Stimulated activated naive B cell treated with anti-CD40 and anti-IgM and Interleukin-4, amounts not matched to agents 10 μg/mL and 1 μg/mL and 100 μg/mL, for 72 hours (primary cell): ENCODE measurements at regions not wholly inside any gene's neighbourhood (a gene's known extent, or its start where the extent isn't known, plus 50 kb on each side); places are given as distances from the start of the nearest gene placed in this dataset.

Source experiments
- ATAC-seq, 2 donors: fragments of 150-1000 bp; cut with Tn5 transposase; replicated peaks; 2 replicates each; pipeline ENCODE4 v1.10.0; 2021; ENCODE audit warnings: moderate library complexity in 1 of 2
- DNase-seq: peaks from one replicate; pipeline ENCODE4 v3.0.0; 2021
- H3K27ac Mint-ChIP-seq: one replicate; pipeline ENCODE4 v1.8.0; 2022; ENCODE audit warnings: mild to moderate bottlenecking, mixed read lengths
- H3K27me3 Mint-ChIP-seq, 2 donors: one replicate each; pipeline ENCODE4 v1.8.0; 2022; ENCODE audit warnings: mixed read lengths in 2 of 2
- H3K36me3 Mint-ChIP-seq, 2 donors: one replicate each; pipeline ENCODE4 v1.8.0; 2022; ENCODE audit warnings: mixed read lengths in 2 of 2, mild to moderate bottlenecking in 1 of 2
- H3K4me1 Mint-ChIP-seq, 2 donors: one replicate each; pipeline ENCODE4 v1.8.0; 2022; ENCODE audit warnings: mixed read lengths in 2 of 2, mild to moderate bottlenecking in 1 of 2
- H3K4me3 Mint-ChIP-seq, 2 donors: one replicate each; pipeline ENCODE4 v1.8.0; 2022; ENCODE audit warnings: mild to moderate bottlenecking in 2 of 2, mixed read lengths in 2 of 2, moderate library complexity in 1 of 2
- H3K9me3 Mint-ChIP-seq, 2 donors: one replicate each; pipeline ENCODE4 v1.8.0; 2022; ENCODE audit warnings: mixed read lengths in 2 of 2, mild to moderate bottlenecking in 1 of 2

DNA sequence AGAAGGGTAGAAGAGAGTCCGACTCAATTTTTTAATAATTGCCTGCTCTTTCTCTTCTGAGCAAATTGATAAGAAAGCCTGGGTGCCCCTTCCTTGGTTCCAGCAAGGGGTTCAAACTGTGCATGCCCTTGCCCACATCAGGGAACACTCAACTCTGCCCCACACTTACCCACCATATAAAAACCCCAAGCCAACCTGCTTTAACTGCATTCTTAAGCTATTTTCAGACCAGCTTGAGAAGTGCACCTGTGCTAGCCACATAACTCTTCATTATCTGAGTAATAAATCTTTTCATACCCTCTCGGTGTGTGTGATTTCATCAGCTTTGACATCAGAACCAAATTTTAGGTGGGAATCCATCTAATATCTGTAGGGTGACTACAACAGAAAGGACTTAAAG, 509.6 kb downstream of the MRPL39 start:
- Mint-ChIP-seq H3K27ac (no peak overlapping the region), H3K4me3 (no peak overlapping the region), H3K27me3 (no peaks in the 10 kb centered on the region), H3K4me1 (peaks cover 2 to 4% of the 10 kb centered on the region in 2 donors), H3K9me3 (peaks cover 0 to 2% of the 10 kb centered on the region in 2 donors), H3K36me3 (no peaks in the 10 kb centered on the region)
- ATAC-seq (no peak), DNase-seq (no peak)

DNA sequence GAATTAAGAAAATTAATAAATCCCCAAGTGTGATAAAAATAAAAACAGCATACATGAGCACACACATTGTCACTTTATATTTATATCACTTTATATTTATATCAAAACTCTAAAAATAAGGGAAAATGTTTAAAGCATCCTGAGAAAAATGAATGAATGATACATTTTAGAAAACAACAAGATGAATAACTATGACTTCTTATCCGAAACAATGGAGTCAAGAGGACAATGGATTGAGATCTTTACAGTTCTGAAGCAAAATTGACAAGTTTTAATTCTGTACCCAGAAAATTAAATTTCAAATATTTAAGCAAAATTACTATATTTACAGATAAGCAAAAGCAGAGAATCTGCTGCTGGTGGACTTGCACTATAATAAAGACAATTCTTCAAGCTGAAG, 512.6 kb downstream of the MRPL39 start:
- ATAC-seq (no peak), DNase-seq (no peak)
- Mint-ChIP-seq H3K27me3 (no peaks in the 10 kb centered on the region), H3K4me3 (no peak overlapping the region), H3K27ac (no peak overlapping the region), H3K9me3 (peaks cover 7 to 9% of the 10 kb centered on the region in 2 donors), H3K4me1 (peaks cover 2 to 4% of the 10 kb centered on the region in 2 donors), H3K36me3 (peaks cover 3 to 8% of the 10 kb centered on the region in 2 donors)

DNA sequence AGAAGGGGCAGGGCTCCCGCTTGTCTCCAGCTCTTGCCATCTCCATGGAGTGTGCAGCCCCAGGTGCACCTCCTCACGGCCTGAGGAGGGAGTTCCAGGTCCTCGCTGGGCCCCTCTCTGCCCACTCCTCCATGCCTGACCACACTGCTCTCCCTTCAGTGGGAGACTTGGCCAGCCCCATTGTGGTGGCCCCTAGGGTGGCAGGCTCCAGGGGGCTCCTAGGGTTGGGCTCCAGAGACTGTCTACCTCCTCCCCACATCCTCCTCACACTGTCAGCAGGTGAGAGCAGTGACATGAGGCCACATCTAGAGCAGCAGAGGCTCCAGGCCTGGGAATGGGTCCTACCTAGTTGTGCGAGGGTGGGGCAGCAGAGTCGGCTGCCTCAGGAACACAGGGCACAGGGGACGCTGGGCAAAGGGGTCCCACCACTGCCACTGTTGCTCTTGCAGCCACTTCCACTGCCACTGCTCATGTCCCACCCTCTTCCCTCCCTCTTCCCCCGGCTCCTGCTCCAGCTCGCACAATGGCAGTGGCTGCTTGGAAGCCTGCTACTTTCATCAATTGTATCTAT, 514.8 kb downstream of the MRPL39 start:
- no peak overlapping the region for H3K4me3 Mint-ChIP-seq
- peaks cover 3 to 8% of the 10 kb centered on the region in 2 donors for H3K36me3 Mint-ChIP-seq
- no peaks in the 10 kb centered on the region for H3K27me3 Mint-ChIP-seq
- ATAC-seq (no peak), DNase-seq (no peak)
- H3K4me1 Mint-ChIP-seq, result peaks cover under 1 to 2% of the 10 kb centered on the region in 2 donors
- no peak overlapping the region for H3K27ac Mint-ChIP-seq
- peaks cover 7 to 9% of the 10 kb centered on the region in 2 donors for H3K9me3 Mint-ChIP-seq

DNA sequence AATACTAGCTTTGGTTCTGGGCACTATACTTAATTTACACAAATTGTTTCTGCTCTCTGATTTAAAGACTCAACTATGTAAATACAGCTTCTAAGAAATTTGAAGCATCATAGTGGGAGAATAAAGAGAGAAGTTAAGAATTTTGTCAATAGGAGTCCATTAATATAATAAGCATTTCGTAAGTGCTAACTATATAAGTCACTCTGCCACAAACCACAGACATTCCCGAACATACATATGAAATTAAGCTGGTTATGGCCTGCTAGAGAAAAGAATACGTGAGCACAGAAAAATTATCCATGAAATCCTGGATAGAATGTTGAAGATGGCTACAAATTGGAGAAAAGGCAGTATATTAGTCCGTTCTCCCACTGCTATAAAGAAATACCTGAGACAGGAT, 526.2 kb downstream of the MRPL39 start:
- H3K4me3 Mint-ChIP-seq, result no peak overlapping the region
- DNase-seq (no peak), ATAC-seq (no peak)
- peaks cover 0 to 5% of the 10 kb centered on the region in 2 donors for H3K36me3 Mint-ChIP-seq
- H3K9me3 Mint-ChIP-seq, result peaks cover 4% of the 10 kb centered on the region in 2 donors
- no peak overlapping the region for H3K27ac Mint-ChIP-seq
- H3K27me3 Mint-ChIP-seq, result peaks cover 0 to 10% of the 10 kb centered on the region in 2 donors
- H3K4me1 Mint-ChIP-seq, result peaks cover 11 to 13% of the 10 kb centered on the region in 2 donors

DNA sequence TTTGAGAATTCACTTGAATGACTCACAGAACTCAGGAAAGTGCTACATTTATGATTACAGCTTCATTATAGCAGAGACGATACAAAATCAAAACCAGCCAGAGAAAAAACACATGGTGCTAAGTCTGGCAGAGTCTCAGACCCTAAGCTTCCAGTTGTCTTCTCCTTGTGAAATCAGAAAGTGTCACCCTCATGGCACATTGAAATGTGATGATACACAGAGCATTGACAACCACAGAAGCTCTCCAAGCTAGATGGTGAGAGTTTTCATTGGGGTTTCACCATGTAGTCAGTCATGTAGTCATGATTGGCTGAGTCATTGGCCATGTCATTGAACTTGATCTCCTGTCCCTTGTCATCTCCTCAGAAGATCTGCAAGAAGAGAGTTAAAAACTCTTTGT, 526.6 kb downstream of the MRPL39 start:
- Mint-ChIP-seq H3K9me3 (peaks cover 4% of the 10 kb centered on the region in 2 donors), H3K27ac (no peak overlapping the region), H3K4me3 (no peak overlapping the region), H3K36me3 (peaks cover 0 to 5% of the 10 kb centered on the region in 2 donors), H3K4me1 (peaks cover 11 to 15% of the 10 kb centered on the region in 2 donors), H3K27me3 (peaks cover 0 to 10% of the 10 kb centered on the region in 2 donors)
- ATAC-seq (peak; percentile 45 to 69), DNase-seq (no peak)

DNA sequence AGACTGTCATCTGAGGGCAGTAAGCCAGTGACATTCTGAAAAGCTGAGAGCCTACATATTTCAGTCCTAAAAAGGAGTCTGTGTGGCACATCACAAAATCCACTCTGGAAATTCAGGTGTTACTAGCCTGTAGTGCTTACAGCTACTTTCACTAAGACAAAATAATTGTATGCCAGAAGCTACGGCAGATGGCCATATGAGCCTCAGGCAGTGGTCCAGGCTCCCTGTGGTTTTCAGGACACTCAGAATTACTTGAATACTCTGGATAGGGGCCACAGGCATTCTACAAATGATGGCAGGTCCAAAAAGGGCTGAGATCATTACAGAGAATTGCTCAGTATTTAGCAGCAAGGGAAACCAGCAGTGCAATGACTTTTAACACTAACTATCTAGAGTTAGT, 527.1 kb downstream of the MRPL39 start:
- H3K27ac Mint-ChIP-seq, result peak overlapping the region; percentile 20
- peaks cover 4% of the 10 kb centered on the region in 2 donors for H3K9me3 Mint-ChIP-seq
- DNase-seq (no peak), ATAC-seq (no peak)
- peaks cover 0 to 15% of the 10 kb centered on the region in 2 donors for H3K27me3 Mint-ChIP-seq
- peaks cover 10 to 15% of the 10 kb centered on the region in 2 donors for H3K4me1 Mint-ChIP-seq
- no peak overlapping the region for H3K4me3 Mint-ChIP-seq
- H3K36me3 Mint-ChIP-seq, result peaks cover 0 to 5% of the 10 kb centered on the region in 2 donors

DNA sequence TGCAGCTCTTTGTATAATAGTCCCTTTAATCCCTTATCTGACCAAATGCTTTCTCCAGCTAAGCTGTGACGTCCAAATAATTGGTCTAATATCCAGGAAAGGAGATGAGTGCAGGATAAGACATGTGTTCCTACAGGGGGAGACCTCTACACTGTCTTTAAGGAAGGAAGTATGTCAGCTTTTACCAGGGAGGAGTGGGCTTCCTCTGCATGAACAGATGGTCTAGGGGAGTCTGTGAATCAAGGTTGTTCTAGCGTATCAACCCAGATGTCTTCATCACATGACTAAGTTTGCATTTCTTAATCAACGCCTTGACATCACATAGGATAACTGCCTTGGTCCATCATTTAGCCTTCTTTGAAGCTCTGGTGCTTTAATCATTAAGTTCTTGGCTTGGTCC, 528.2 kb downstream of the MRPL39 start:
- H3K27me3 Mint-ChIP-seq, result peaks cover 0 to 6% of the 10 kb centered on the region in 2 donors
- peaks cover 8 to 15% of the 10 kb centered on the region in 2 donors for H3K4me1 Mint-ChIP-seq
- no peak overlapping the region for H3K4me3 Mint-ChIP-seq
- H3K9me3 Mint-ChIP-seq, result peaks cover 4% of the 10 kb centered on the region in 2 donors
- H3K27ac Mint-ChIP-seq, result no peak overlapping the region
- H3K36me3 Mint-ChIP-seq, result peaks cover 0 to 5% of the 10 kb centered on the region in 2 donors
- DNase-seq (no peak), ATAC-seq (no peak)

DNA sequence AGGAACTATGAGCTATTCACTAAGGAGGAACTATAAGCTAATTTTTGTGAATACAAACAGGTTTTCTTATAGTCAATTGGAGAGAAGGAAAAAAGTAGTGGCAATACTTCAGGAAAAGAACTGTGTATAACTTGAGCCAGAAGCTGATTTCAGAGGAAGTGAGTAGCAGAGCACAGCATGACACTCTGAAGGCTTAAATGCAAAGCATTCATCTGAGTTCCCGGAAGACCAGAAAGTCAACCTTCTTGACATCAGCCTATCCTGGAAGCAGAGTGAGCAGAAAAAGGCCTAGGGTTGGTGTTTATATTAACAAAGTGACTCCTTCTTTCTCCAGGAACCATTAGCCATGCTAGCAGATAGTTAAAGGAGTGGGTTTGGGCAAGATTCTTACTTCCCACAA, 545.2 kb downstream of the MRPL39 start:
- ATAC-seq, result peak in 1 of 2 donors; percentile 41
- H3K4me3 Mint-ChIP-seq, result no peak overlapping the region
- no peaks in the 10 kb centered on the region for H3K9me3 Mint-ChIP-seq
- no peaks in the 10 kb centered on the region for H3K27me3 Mint-ChIP-seq
- peaks cover 0 to 6% of the 10 kb centered on the region in 2 donors for H3K4me1 Mint-ChIP-seq
- H3K36me3 Mint-ChIP-seq, result peaks cover 0 to 8% of the 10 kb centered on the region in 2 donors
- H3K27ac Mint-ChIP-seq, result no peak overlapping the region
- no peak for DNase-seq

DNA sequence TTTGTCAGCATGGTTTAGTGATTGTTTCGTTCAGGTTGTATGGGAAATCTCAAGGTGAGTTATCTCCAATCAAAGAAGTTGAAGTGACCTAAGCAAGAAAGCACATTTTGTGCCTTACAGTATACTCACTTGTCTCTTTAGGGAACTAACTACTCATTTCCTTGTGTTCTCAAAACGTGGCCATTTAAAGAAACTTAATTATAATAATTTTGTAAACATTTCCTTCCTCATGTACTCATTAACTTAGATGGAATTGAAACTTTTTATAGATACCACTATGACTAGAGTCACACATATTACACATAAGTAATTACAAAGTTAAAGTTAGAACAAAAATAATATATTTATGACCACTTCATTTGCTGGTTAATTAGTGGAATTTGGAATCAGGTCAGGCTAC, 552.6 kb downstream of the MRPL39 start:
- Mint-ChIP-seq H3K9me3 (peaks cover 0 to 6% of the 10 kb centered on the region in 2 donors), H3K36me3 (peaks cover 1 to 8% of the 10 kb centered on the region in 2 donors), H3K27me3 (no peaks in the 10 kb centered on the region), H3K27ac (no peak overlapping the region), H3K4me1 (no peaks in the 10 kb centered on the region), H3K4me3 (no peak overlapping the region)
- peak; percentile 55 to 76 for ATAC-seq
- DNase-seq, result no peak

DNA sequence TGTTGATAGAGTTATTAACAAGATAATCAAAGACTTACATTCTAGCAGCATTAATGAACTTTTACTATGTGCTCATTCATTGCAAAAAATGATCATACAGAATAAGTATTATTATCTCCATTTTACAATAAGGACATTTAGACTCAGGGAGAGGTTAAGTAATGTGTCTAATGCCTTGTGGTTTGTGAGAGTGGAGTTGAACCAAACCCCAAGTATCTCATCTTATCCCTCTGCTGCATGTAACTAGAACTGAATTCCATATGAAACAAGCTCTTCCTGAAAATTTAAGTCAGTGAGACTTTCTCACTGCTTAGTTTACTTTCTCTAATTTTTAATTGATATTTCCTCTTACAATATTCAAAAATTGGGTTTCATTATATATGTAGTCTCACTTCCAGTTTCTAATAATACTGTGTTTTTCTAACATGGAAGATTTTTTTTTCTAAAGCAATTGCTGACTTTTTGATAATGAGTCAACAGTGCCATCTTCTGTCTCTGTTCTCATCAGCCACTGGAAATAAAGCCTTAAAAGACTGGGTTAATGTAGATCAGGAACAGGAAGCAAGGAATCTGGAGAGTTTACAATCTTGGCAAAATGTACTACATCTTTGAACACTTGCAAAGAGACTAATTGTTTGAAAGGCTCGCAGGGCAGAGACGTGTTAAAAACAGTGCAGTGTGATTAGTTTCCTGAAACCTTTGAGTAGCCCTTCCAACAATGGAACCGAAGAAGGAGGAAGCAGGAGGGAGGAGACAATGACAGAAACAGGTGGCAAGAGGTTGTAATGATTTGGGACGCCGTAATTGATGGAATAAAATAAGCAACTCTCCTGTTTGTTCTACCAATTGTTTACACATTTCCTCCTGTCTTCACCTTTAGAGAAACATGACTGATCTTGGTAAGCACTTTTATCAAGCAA, 567.6 kb downstream of the MRPL39 start:
- Mint-ChIP-seq H3K27me3 (no peaks in the 10 kb centered on the region), H3K36me3 (peaks cover 0 to 3% of the 10 kb centered on the region in 2 donors), H3K9me3 (no peaks in the 10 kb centered on the region), H3K4me3 (peak overlapping the region; percentile 82 to 83), H3K4me1 (peaks cover 19 to 32% of the 10 kb centered on the region in 2 donors), H3K27ac (peak overlapping the region; percentile 92)
- DNase-seq (no peak), ATAC-seq (peak; percentile 88 to 89)

DNA sequence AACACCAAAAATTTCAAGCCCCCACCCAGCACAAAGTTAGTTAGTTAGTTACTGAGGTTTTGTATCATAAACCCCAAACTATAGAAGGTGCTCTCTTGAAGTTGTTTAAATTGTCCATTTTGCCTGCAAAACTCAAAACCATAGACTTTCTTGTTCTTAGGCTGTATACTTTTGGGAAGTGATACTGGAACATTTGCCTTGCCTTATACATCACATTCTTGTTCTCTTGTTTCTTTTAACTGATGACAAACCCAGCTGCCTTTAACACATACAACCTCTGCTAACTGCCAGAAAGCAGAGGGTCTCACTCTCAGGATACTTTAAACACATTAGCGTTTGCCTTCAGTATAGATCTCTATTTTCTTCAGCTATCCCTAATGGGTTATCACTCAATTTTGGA, 570.5 kb downstream of the MRPL39 start:
- Mint-ChIP-seq H3K27ac (no peak overlapping the region), H3K4me3 (no peak overlapping the region), H3K36me3 (no peaks in the 10 kb centered on the region), H3K27me3 (no peaks in the 10 kb centered on the region), H3K4me1 (peaks cover 16 to 25% of the 10 kb centered on the region in 2 donors), H3K9me3 (no peaks in the 10 kb centered on the region)
- DNase-seq (no peak), ATAC-seq (peak; percentile 36 to 48)

DNA sequence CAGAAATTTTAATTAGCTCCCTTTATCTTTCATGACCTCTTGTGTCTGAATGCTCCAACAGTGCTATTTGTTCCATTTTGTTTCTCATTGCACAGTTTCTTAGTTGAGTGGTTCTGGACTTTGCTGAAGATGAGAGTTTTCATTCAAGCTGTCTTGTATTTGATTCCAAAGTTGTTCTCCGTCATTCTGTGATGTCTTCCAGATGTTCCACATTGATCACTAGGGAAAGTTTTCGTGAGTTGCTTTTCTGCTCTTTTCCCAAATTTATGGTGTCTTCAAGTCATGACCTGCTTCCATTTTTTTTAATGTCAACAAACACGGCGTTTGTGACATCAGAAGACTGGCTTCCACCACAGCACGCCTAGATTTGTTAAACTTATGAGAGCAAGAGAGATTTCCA, 575.5 kb downstream of the MRPL39 start:
- Mint-ChIP-seq H3K9me3 (no peaks in the 10 kb centered on the region), H3K4me3 (no peak overlapping the region), H3K4me1 (peaks cover 3% of the 10 kb centered on the region in 2 donors), H3K27ac (no peak overlapping the region), H3K36me3 (no peaks in the 10 kb centered on the region), H3K27me3 (no peaks in the 10 kb centered on the region)
- ATAC-seq (no peak), DNase-seq (no peak)

DNA sequence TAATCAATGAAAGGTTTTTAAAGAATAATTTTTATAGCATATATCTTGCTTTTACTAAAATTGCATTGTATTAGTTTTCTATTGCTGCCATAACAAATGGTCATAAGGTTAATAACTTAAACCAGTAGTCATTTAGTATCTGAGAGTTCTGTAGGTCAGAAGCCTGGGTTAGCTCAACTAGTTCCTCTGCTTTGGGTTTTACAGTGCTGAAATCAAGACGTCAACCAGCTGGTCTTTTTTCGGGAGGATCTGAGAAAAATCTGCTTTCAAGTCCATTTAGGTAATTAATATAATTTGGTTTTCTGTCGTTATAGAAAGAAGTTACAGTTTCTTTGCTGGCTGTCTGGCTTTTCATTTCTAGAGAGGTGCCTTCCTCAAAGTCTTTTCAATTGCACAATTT, 577.7 kb downstream of the MRPL39 start:
- Mint-ChIP-seq H3K9me3 (peaks cover 2% of the 10 kb centered on the region in 2 donors), H3K27ac (no peak overlapping the region), H3K4me3 (no peak overlapping the region), H3K36me3 (peaks cover 3% of the 10 kb centered on the region in 2 donors), H3K27me3 (no peaks in the 10 kb centered on the region), H3K4me1 (peaks cover 0 to 2% of the 10 kb centered on the region in 2 donors)
- ATAC-seq, result no peak
- no peak for DNase-seq

DNA sequence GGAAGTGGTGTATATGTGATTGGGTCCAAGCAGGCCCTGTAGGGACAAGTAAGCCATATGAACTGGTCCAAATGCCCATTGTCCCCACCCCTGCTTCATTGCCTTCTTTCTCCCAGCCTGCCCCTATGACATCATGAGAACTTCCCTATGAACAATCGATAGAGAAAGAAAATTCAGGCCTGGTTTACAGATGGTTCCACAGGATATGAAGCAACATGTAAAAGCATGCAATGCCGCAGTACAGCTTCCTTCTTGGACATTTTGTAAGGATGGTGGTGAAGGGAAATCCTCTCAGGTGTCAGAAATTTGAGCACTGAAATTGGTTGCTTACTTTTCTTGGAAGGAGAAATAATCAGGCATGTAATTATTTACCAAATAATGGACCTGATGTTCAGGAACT, 581.7 kb downstream of the MRPL39 start:
- Mint-ChIP-seq H3K27ac (no peak overlapping the region), H3K9me3 (peaks cover 2% of the 10 kb centered on the region in 2 donors), H3K4me3 (no peak overlapping the region), H3K36me3 (peaks cover 3% of the 10 kb centered on the region in 2 donors), H3K27me3 (no peaks in the 10 kb centered on the region), H3K4me1 (no peaks in the 10 kb centered on the region)
- ATAC-seq (no peak), DNase-seq (no peak)

DNA sequence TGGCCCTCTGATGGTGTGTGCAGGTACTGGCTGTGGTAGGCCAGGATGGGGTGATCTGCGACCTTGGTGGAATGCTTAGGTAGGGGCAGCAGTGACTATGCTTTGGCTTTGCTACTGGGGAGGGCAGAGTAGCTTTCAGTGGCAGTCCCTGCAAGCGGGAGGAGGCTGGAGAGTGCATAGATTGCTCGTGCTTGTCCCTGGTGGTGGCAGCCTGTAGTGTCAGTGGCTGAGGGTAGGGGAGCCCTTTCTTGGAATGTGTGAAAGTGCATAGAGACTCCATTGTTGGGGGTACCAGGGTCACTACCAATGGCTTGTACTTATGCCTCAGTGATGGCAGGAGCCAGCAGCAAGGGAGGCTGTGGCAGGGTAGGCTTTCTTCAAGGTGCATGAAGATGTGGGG, 582.6 kb downstream of the MRPL39 start:
- Mint-ChIP-seq H3K27ac (no peak overlapping the region), H3K36me3 (peaks cover 3 to 6% of the 10 kb centered on the region in 2 donors), H3K4me3 (no peak overlapping the region), H3K27me3 (no peaks in the 10 kb centered on the region), H3K4me1 (peaks cover 0 to 1% of the 10 kb centered on the region in 2 donors), H3K9me3 (peaks cover 5 to 6% of the 10 kb centered on the region in 2 donors)
- DNase-seq, result no peak
- ATAC-seq, result no peak
